Tibial nerve (tissue), 4 donors: ENCODE measurements at regions not wholly inside any gene's neighbourhood (a gene's known extent, or its start where the extent isn't known, plus 50 kb on each side); places are given as distances from the start of the nearest gene placed in this dataset.

Experiments used
- CTCF ChIP-seq, 5 experiments: fragments of 200-600 bp in 3 of 5; fragments of 450-650 bp in 2 of 5; sonication (generic) in 3 of 5; IDR thresholded peaks; one replicate each; pipeline ENCODE4 v1.5.1; 2016 to 2019; ENCODE audit warnings: antibody characterized with exemption in 5 of 5, mild to moderate bottlenecking in 3 of 5, moderate library complexity in 2 of 5
- EP300 ChIP-seq, 2 donors: sonication (generic); formaldehyde crosslinking; IDR thresholded peaks; one replicate each; pipeline ENCODE4 v1.6.1; 2017; ENCODE audit warnings: antibody characterized with exemption in 2 of 2, mild to moderate bottlenecking in 1 of 2
- POLR2A ChIP-seq, 2 donors: fragments of 450-650 bp; IDR thresholded peaks; one replicate each; pipeline ENCODE4 v1.6.1; 2017; ENCODE audit warnings: antibody characterized with exemption in 2 of 2, mild to moderate bottlenecking in 2 of 2, moderate library complexity in 2 of 2

DNA sequence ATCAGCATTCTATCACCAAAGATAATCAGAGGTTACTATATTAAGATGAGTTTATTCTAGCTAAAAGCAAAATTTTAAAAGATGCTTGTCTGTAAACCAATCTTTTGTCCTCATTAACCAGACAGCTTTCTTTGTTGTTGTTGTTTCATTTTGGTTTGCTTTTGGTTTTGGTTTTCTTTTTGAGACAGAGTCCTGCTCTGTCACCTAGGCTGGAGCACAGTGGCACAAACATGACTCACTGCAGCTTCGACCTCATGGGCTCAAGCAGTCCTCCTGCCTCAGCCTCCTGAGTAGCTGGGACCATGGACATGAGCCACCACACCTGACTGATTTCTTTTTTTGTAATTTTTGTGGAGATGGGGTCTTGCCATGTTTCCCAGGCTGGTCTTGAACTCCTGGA, 102.9 kb downstream of the COX18 start:
- TF ChIP-seq CTCF (IDR thresholded peaks at IDR 0.05) (no peak), POLR2A (IDR thresholded peaks at IDR 0.05) (no peak), EP300 (IDR thresholded peaks at IDR 0.05) (no peak)
